NCI-H345 treated with DMSO at 0.1 percent for 48 hours (cell line): ENCODE measurements at regions not wholly inside any gene's neighbourhood (a gene's known extent, or its start where the extent isn't known, plus 50 kb on each side); places are given as distances from the start of the nearest gene placed in this dataset.
A peak's percentile ranks its signal among the peaks of the same experiment; 100 is the strongest.

Experiments used
- DNase-seq: peaks from one replicate; lab custom pipeline; 2025; ENCODE audit not compliant: unreplicated experiment; lab: John Stamatoyannopoulos, UW

DNA sequence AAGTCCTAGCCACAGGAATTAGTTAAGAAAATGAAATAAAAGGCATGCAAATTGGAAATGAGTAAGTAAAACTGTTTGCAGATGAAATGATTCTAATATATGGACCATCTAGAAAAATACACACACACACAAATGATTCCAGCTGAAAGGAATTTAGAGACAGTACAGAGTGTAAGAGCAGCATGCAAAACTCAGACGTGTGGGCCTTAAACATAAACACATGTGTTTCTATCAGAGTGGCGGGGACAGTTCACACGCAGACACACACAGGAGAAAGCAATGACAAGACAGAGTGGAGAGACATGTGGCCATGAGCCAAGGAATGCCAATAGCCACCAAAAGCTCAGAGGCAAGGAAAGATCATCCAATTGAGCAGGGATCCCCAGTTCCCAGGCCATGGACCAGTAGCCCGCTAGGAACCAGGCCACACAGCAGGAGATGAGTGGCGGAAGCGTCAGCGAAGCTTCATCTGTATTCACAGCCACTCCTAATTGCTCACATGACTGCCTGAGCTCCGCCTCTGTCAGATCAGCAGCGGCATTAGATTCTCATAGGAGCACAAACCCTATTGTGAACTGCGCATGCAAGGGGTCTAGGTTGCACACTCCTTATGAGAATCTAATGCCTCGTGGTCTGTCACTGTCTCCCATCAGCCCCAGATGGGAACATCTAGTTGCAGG lies 155.4 kb downstream of the ARL4C start:
- no peak for DNase-seq

DNA sequence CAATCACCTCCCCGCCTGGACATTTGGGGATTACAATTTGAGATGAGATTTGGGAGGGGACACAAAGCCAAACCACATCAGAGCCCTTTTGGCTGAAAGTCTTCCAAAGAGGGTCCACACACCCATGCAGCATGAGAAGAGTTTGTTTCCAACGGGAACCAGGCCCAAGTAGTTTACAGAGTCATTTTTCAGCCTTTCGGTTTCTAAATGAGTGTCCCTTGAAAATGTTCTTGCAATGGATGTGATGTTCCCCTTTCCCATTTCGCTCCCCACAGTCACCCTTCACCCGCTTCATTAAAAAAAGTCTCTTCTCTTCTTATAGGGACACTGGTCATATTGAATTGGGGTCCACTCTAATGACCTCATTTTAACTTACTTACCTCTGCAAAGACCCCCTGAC lies 157.4 kb downstream of the ARL4C start:
- no peak for DNase-seq

GRCh38 chr2:234339011-234339410 lies 157.9 kb downstream of the ARL4C start:
- DNase-seq, result no peak

DNA sequence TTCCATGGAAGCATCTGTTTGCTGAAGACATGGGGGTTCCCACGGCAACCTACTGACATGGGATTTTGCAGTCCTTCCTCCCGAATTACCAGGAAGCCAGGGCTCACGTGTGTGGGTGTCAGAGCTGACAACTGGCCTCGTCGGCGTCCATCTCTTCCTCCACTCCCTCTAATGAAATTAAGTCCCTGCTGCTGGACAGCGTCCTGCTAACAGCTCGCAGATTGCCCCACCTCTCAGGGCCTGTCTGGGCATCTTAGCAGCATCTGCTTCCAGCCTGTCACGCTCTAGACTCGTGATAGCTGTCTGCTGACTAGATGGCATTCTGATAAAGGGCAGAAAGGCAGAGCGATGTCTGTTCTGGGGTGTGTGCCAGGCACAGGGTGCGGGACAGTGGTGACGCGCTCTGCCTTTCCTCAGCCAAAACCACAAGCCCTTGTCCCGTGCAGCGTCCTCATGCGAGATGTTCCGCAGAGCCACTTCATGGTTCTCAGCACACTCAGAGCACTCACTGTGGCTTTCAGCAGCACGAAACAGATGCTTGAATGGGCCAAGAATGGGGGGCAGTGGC lies 161.1 kb downstream of the ARL4C start:
- DNase-seq, result no peak

DNA sequence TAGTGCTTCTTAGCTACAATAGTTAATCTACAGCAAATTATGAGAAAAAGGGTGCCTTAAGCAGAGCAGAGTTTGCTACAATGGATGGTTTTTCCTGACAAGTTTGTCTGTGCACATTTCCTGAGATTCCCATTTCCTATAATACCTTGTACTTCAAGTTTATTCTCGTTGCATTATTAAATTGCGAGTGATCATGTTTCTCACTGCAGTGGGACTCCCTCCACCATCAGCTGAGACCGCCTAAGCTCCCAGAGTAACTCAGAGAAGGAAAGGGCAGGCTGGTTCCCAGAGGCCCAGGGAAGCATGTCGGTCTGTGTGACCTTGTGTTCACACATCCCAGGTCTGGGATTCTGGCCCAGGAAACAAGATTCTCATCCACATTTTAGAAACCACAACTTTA lies 162.1 kb downstream of the ARL4C start:
- DNase-seq, result no peak

DNA sequence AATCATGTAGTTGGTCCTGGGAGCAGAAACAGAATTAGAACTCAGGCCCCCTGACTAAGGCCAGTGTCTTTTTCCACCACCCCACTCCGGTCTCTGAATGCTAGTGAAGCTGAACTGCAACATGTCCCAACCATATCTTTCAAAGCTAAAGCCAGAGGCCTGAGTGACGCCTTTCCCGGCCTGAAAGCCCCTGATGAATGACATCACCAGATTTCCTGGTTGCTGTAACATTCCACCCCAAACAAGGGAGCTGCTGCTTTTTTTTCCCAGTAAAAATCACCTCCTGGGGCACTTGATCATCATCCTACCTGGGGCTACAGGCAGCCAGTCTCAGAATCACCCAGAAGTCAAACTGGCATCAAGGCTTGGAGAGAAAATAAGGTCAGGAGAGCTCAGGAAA lies 162.7 kb downstream of the ARL4C start:
- no peak for DNase-seq

GRCh38 chr2:234333168-234334130 lies 163.4 kb downstream of the ARL4C start:
- no peak for DNase-seq

- no peak for DNase-seq
These were observed 164.9 kb downstream of the ARL4C start for GRCh38 chr2:234331966-234332365.

DNA sequence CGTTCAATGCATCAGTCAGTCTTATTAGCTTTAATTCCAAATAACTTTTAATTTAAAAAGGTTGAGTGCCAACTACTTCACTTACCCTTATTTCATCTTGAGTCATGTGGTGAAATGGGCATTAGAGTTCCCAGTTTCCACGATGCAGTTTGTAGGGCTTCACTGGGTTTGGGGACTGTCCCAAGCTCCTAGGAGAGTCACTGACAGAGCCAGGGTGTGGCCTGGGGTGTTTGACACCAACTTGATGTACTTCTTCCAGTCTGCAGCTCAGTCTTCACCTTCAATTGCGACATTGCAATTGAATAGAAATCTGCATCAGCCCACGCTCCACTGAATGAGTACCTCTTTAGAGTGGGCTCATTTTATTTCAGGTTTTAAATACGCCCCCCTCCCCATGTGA lies 165.3 kb downstream of the ARL4C start:
- no peak for DNase-seq

DNA sequence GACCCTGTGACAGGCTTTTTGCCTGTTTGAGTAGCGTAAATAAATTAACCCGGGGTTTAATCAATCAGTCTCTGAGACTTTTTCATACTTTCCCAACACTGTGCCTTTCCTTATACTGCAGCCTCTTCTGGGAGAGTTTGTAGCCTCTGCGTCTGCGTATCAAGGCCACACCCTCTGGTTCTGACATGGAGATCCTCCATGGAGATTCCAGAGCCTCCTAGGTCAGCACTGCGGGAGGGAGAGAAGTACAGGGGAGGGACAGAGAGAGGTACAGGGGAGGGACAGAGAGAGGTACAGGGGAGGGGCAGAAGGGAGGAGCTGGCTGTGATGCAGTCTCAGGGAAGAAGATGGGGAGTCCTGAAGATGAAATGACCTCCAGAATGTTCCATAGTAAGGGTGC lies 166.0 kb downstream of the ARL4C start:
- DNase-seq, result no peak

GRCh38 chr2:234329202-234329960 lies 167.5 kb downstream of the ARL4C start:
- DNase-seq, result peak; percentile 66

DNA sequence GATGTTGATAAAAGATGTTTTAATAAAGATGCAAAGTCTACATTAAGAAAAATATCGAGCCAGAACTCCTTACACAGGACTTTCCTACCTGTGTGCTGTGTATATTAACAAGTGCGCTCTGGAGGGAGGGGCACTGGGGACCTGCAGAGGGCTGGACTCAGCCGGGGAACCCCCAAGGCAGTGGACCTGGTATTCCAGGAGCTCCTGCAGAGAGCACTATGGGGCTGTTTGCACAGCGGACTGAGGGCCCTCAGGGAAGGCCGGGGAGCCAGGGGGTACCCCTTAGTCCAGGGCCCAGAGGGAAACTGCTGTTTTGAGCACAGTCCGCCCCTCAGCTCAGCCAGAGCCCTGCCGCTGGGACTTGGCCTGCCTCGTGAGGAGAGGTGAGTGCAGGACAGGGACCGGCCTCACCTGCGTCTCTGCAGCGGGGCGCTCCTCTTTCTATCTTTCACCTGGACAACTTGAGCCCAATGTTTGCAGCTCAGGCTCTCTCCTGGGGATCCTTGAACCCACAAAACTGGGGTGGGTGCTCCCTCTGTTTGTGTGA lies 168.4 kb downstream of the ARL4C start:
- DNase-seq, result no peak

DNA sequence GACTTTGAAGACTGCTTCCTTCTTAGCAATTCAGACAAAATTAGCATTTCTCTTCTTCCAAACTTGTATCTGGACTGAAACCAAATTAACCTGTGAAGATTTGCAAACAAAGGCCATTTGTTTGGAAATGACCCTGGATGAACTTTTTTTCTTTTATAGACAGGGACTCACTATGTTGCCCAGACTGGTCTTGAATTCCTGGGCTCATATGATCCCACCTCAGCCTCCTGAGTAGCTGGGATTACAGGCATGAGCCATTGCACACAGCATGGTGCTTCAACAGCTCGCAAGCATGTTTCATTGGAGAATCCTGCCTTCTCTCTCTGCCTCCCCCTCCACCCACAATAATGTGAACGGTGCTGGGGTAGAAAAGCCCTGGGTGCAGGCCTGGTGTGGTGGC lies 170.2 kb downstream of the ARL4C start:
- DNase-seq, result no peak

DNA sequence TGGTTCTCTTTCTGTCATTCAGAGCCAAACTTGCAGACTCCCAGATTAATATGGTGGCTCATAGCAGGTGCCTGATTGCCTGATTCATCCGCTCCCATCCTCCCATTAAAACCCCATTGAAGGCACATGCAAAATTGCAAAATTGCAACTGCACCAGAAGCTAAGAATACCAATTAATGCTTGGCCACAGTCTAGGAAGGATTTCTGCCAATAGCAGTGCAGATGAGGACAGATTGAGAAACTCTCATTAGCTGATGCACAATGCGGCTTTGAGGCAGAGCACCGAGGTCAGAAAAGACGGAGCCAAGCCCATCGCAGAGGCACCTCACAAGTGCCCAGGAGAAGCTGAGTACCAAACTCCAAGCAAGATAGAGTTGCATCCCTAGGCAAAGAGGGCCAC lies 172.8 kb downstream of the ARL4C start:
- no peak for DNase-seq

DNA sequence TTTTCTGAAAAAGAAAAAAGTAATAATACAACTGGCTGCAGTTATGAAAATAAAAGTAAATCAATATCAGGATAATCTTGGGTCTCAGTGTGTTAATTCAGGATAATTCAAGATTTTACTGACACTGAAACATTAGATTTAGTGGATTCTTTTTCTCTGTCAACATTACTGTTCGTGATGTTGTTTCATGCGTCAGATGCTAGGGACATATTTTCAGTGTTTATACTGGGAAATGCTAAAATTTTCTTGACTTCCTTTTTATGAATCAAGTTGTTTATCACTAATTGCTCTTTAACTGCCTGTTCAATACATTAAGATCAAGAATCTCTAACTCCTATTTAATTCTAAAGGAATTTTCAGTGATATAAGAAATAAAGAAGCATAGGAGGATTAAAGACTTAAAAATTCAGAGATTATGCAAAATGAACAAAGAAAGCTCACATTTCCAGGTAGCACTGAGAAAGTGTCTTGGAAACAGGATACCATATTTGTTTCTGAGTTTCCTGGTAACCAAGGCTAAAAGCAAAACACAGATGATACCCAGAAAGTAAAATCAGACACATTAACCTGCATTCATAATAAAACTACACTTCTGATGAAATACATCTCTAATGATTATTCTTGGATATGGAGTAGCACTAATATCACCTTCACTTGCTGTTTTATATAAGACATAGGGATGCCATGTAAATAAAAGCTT lies 174.0 kb downstream of the ARL4C start:
- no peak for DNase-seq

GRCh38 chr2:234320066-234320465 lies 176.8 kb downstream of the ARL4C start:
- DNase-seq, result no peak

DNA sequence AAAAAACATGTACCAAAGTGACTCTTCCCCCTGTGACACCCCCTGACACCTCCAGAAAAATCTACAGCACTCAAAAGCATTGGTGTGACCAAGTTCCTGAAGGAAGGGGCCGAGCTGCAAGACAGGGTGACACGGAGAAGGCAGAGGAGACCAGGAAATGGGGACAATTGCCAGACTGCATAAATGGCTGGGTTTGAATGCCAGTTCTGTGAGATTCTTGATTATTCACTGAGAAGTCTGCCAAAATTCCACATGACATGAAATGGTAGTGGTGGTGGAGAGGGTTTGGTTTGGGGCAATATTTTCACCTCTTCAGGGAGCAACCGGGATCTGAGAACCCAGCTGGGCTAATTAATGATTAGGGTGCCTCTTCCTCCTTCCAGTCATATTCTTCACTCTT lies 178.5 kb downstream of the ARL4C start:
- DNase-seq, result no peak

- no peak for DNase-seq
These were observed 183.3 kb downstream of the ARL4C start for GRCh38 chr2:234313558-234313957.

GRCh38 chr2:234310166-234310565 lies 186.7 kb downstream of the ARL4C start:
- DNase-seq, result no peak

- no peak for DNase-seq
These were observed 187.4 kb downstream of the ARL4C start for GRCh38 chr2:234309431-234309830.
